ENCODE measurements at regions not wholly inside any gene's neighbourhood (a gene's known extent, or its start where the extent isn't known, plus 50 kb on each side); places are given as distances from the start of the nearest gene placed in this dataset.

GRCh38 chr15:70226337-70226980, 128.7 kb upstream of the TLE3 start:
- TF ChIP-seq, protein P1, sequence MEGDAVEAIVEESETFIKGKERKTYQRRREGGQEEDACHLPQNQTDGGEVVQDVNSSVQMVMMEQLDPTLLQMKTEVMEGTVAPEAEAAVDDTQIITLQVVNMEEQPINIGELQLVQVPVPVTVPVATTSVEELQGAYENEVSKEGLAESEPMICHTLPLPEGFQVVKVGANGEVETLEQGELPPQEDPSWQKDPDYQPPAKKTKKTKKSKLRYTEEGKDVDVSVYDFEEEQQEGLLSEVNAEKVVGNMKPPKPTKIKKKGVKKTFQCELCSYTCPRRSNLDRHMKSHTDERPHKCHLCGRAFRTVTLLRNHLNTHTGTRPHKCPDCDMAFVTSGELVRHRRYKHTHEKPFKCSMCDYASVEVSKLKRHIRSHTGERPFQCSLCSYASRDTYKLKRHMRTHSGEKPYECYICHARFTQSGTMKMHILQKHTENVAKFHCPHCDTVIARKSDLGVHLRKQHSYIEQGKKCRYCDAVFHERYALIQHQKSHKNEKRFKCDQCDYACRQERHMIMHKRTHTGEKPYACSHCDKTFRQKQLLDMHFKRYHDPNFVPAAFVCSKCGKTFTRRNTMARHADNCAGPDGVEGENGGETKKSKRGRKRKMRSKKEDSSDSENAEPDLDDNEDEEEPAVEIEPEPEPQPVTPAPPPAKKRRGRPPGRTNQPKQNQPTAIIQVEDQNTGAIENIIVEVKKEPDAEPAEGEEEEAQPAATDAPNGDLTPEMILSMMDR (IDR thresholded peaks at IDR 0.05; ENCODE audit: poor library complexity, severe bottlenecking), result no peak
- TF ChIP-seq EP300 (conservative IDR thresholded peaks at IDR 0.05; ENCODE audit: poor library complexity, severe bottlenecking) (no peak), POLR2AphosphoS5 (IDR thresholded peaks at IDR 0.05) (no peak), EZH2 (IDR thresholded peaks at IDR 0.05; ENCODE audit: borderline replicate concordance, insufficient read depth, low read length, poor library complexity, severe bottlenecking) (no peak), RAD21 (conservative IDR thresholded peaks at IDR 0.05) (no peak), SMC3 (conservative IDR thresholded peaks at IDR 0.05; ENCODE audit: poor library complexity) (no peak)
- TF ChIP-seq, protein P2, sequence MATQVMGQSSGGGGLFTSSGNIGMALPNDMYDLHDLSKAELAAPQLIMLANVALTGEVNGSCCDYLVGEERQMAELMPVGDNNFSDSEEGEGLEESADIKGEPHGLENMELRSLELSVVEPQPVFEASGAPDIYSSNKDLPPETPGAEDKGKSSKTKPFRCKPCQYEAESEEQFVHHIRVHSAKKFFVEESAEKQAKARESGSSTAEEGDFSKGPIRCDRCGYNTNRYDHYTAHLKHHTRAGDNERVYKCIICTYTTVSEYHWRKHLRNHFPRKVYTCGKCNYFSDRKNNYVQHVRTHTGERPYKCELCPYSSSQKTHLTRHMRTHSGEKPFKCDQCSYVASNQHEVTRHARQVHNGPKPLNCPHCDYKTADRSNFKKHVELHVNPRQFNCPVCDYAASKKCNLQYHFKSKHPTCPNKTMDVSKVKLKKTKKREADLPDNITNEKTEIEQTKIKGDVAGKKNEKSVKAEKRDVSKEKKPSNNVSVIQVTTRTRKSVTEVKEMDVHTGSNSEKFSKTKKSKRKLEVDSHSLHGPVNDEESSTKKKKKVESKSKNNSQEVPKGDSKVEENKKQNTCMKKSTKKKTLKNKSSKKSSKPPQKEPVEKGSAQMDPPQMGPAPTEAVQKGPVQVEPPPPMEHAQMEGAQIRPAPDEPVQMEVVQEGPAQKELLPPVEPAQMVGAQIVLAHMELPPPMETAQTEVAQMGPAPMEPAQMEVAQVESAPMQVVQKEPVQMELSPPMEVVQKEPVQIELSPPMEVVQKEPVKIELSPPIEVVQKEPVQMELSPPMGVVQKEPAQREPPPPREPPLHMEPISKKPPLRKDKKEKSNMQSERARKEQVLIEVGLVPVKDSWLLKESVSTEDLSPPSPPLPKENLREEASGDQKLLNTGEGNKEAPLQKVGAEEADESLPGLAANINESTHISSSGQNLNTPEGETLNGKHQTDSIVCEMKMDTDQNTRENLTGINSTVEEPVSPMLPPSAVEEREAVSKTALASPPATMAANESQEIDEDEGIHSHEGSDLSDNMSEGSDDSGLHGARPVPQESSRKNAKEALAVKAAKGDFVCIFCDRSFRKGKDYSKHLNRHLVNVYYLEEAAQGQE (IDR thresholded peaks at IDR 0.05; ENCODE audit: borderline replicate concordance), result no peak

Data from neural cell (in vitro differentiated cells).